ENCODE measurements at regions not wholly inside any gene's neighbourhood (a gene's known extent, or its start where the extent isn't known, plus 50 kb on each side); places are given as distances from the start of the nearest gene placed in this dataset.
A peak's percentile ranks its signal among the peaks of the same experiment; 100 is the strongest.

DNA sequence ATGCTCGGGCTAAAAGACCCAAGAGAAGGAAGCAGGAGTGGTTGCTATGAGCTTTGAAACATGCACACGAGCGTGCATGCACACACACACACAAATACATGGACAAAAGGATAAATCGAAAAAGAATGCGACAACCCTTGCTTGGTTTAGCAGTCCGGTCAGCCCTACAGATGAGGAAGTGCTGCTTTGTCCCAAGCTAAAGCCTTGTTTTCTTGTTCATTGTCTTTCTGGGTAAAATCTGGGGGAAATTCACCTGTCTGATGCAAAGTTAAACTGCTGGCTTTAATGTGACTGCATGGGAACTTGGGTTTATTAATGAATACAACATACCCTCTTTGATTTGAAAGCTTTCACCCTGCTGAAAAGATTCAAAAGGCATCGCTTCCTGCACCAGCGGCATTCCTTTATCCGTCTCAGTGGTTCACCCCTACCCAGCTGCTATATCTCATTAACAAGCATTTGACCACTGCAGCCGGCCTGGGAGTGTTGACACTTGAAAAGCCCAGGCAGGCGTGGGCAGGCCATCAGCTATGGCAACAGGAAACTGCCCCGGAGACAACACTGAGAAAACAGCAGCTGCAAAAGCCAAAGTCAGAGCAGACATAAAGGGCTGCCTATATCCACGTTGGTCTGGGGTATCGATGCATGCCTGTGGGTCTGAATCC is 301.7 kb downstream of the NDFIP2 start:
- Mint-ChIP-seq H3K27ac (ENCODE audit: unreplicated experiment) (peak overlapping the region; percentile 94), H3K4me1 (ENCODE audit: unreplicated experiment) (peaks cover 17% of the 10 kb centered on the region), H3K4me3 (ENCODE audit: unreplicated experiment) (peak overlapping the region; percentile 54), H3K27me3 (ENCODE audit: unreplicated experiment) (peaks cover 4% of the 10 kb centered on the region), H3K36me3 (ENCODE audit: low read depth, unreplicated experiment) (no peaks in the 10 kb centered on the region), H3K9me3 (ENCODE audit: unreplicated experiment) (no peaks in the 10 kb centered on the region)
- TF ChIP-seq, protein P1, sequence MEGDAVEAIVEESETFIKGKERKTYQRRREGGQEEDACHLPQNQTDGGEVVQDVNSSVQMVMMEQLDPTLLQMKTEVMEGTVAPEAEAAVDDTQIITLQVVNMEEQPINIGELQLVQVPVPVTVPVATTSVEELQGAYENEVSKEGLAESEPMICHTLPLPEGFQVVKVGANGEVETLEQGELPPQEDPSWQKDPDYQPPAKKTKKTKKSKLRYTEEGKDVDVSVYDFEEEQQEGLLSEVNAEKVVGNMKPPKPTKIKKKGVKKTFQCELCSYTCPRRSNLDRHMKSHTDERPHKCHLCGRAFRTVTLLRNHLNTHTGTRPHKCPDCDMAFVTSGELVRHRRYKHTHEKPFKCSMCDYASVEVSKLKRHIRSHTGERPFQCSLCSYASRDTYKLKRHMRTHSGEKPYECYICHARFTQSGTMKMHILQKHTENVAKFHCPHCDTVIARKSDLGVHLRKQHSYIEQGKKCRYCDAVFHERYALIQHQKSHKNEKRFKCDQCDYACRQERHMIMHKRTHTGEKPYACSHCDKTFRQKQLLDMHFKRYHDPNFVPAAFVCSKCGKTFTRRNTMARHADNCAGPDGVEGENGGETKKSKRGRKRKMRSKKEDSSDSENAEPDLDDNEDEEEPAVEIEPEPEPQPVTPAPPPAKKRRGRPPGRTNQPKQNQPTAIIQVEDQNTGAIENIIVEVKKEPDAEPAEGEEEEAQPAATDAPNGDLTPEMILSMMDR (IDR thresholded peaks at IDR 0.05; ENCODE audit: unreplicated experiment): no peak
- DNase-seq (ENCODE audit: low spot score): peak; percentile 71

DNA sequence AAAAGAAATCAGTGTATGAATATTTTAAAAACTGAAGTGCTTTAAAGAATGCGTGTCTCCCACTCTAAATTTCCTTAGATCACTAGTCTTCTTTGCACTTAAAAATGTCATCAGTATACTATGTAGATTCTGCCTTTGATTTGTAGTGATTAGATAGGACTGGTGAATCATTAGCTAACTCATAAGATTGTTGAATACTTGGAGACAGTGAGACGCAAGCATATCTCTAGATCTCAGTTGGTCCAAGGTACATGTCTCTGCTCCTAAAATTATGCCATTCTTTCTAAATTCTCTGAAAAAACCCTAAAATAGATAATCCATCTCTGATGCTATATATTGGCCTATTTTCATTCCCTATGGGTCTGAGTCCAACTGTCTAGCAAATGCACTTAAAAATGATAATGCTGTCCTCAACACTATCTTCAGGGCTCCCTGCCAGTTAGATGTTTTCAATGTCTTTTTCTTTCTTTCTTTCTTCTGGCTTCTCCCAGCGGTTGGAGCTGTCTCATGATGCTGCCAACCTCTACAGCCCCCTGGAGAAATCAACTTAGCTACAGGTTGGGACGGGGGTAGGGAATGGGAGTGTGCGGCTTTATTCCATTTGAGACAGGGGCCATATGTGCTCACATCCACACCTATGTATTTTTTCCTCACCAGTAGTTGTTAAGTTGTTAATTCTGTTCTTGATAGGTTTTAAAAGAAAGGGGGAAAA is 301.0 kb downstream of the NDFIP2 start:
- TF ChIP-seq, protein P1 (IDR thresholded peaks at IDR 0.05; ENCODE audit: unreplicated experiment): no peak
- H3K9me3 Mint-ChIP-seq (ENCODE audit: unreplicated experiment): no peaks in the 10 kb centered on the region
- H3K27me3 Mint-ChIP-seq (ENCODE audit: unreplicated experiment): peaks cover 4% of the 10 kb centered on the region
- no peak overlapping the region for H3K4me3 Mint-ChIP-seq (ENCODE audit: unreplicated experiment)
- H3K36me3 Mint-ChIP-seq (ENCODE audit: low read depth, unreplicated experiment): no peaks in the 10 kb centered on the region
- peak overlapping the region; percentile 94 for H3K27ac Mint-ChIP-seq (ENCODE audit: unreplicated experiment)
- peaks cover 17% of the 10 kb centered on the region for H3K4me1 Mint-ChIP-seq (ENCODE audit: unreplicated experiment)
- DNase-seq (ENCODE audit: low spot score): no peak

DNA sequence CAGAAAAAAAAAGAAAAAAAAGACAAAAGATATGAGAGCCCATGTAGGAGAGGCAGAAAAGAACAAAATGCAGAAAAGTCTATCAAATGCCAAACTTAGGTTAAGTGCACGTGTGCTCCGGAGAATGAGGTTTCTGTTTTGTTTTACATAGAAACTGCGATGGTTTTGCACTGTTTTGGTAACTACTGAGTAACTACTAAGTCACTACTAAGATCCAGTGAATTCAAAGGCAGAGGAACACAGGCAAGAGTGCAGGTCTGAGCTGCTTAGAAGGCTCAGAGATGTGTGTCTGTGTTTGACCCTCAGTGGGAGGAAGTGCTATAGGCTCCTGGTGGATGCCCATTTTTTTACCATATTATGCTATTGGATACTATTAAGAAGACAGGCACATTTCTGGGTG is 299.3 kb downstream of the NDFIP2 start:
- Mint-ChIP-seq H3K36me3 (ENCODE audit: low read depth, unreplicated experiment) (no peaks in the 10 kb centered on the region), H3K9me3 (ENCODE audit: unreplicated experiment) (no peaks in the 10 kb centered on the region), H3K27me3 (ENCODE audit: unreplicated experiment) (peaks cover 4% of the 10 kb centered on the region), H3K4me3 (ENCODE audit: unreplicated experiment) (no peak overlapping the region), H3K27ac (ENCODE audit: unreplicated experiment) (no peak overlapping the region), H3K4me1 (ENCODE audit: unreplicated experiment) (peaks cover 17% of the 10 kb centered on the region)
- DNase-seq (ENCODE audit: low spot score): no peak
- TF ChIP-seq, protein P1 (IDR thresholded peaks at IDR 0.05; ENCODE audit: unreplicated experiment): no peak

DNA sequence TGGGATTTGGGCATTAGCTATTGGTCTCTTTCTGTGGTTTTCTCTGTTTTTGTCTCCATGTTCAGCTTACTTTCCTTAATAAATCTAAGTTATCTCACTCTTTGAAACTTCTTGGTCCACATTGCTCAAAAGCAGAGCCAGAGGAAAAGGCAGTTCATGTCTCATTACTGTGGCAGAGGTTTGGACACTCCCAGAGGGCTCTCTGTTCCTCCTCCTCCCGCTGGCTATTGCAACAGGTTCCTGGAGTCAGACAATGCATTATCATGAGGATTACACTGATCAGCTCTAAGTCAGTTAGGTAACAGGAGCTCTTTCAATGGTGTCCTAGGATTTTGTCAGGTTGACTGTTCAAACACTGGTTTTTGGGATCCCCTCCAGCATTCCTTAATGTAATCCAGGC is 298.8 kb downstream of the NDFIP2 start:
- H3K9me3 Mint-ChIP-seq (ENCODE audit: unreplicated experiment): no peaks in the 10 kb centered on the region
- H3K4me3 Mint-ChIP-seq (ENCODE audit: unreplicated experiment): no peak overlapping the region
- no peaks in the 10 kb centered on the region for H3K36me3 Mint-ChIP-seq (ENCODE audit: low read depth, unreplicated experiment)
- peaks cover 17% of the 10 kb centered on the region for H3K4me1 Mint-ChIP-seq (ENCODE audit: unreplicated experiment)
- peaks cover 4% of the 10 kb centered on the region for H3K27me3 Mint-ChIP-seq (ENCODE audit: unreplicated experiment)
- TF ChIP-seq, protein P1 (IDR thresholded peaks at IDR 0.05; ENCODE audit: unreplicated experiment): no peak
- DNase-seq (ENCODE audit: low spot score): no peak
- H3K27ac Mint-ChIP-seq (ENCODE audit: unreplicated experiment): no peak overlapping the region

All from endothelial cell (in vitro differentiated cells).